ENCODE measurements at regions not wholly inside any gene's neighbourhood (a gene's known extent, or its start where the extent isn't known, plus 50 kb on each side); places are given as distances from the start of the nearest gene placed in this dataset.

DNA sequence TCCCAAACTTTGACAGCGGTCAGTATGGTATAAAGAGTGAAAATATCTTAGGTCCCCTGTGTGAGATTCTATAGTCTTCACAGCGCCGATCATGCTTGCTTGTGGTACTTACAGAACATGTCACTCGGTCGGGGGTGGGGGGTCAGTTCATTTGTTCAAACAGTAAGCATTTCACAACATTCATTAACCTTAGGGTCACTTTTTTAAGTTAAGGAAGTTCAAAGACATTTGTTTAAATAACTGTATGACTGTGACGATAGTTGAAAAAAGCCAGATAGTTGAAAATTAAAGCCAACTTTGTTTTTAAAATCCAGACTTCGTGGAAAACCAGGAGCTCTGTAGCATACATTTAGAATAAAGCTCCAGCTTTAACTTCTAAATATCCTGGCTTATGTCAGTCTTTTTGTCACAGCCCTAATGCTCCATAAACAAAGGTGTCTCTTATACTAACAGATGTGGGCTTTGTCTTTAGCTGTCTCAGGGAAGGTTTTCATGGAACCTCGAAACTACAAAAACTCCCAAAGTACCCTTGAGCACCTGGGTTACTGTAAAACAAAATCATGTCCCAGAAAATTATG, 57.9 kb upstream of the PHACTR2 start:
- TF ChIP-seq, protein P1, sequence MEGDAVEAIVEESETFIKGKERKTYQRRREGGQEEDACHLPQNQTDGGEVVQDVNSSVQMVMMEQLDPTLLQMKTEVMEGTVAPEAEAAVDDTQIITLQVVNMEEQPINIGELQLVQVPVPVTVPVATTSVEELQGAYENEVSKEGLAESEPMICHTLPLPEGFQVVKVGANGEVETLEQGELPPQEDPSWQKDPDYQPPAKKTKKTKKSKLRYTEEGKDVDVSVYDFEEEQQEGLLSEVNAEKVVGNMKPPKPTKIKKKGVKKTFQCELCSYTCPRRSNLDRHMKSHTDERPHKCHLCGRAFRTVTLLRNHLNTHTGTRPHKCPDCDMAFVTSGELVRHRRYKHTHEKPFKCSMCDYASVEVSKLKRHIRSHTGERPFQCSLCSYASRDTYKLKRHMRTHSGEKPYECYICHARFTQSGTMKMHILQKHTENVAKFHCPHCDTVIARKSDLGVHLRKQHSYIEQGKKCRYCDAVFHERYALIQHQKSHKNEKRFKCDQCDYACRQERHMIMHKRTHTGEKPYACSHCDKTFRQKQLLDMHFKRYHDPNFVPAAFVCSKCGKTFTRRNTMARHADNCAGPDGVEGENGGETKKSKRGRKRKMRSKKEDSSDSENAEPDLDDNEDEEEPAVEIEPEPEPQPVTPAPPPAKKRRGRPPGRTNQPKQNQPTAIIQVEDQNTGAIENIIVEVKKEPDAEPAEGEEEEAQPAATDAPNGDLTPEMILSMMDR (IDR thresholded peaks at IDR 0.05; ENCODE audit: low read length) = no peak
- no peak for TF ChIP-seq EZH2 (IDR thresholded peaks at IDR 0.05; ENCODE audit: borderline replicate concordance, low read length)
